ENCODE measurements at regions not wholly inside any gene's neighbourhood (a gene's known extent, or its start where the extent isn't known, plus 50 kb on each side); places are given as distances from the start of the nearest gene placed in this dataset.
"Not testable (repeated sequence)": the region's sequence is repeated elsewhere in the genome, so short reads cannot be mapped to it uniquely, and the experiment has no call there.

GRCh38 chr6:113006494-113006893 is 659.4 kb downstream of the RFPL4B start:
- no peak for DNase-seq

- no peak for DNase-seq
Observed at GRCh38 chr6:113009682-113010081, 662.6 kb downstream of the RFPL4B start.

- no peak for DNase-seq
Observed at GRCh38 chr6:113010196-113010989, 663.3 kb downstream of the RFPL4B start.

GRCh38 chr6:113011389-113011788 is 664.3 kb downstream of the RFPL4B start:
- DNase-seq = no peak

GRCh38 chr6:113011801-113012200 is 664.7 kb downstream of the RFPL4B start:
- DNase-seq = no peak

- DNase-seq = no peak
Observed at GRCh38 chr6:113015249-113015648, 668.1 kb downstream of the RFPL4B start.

- no peak for DNase-seq
Observed at GRCh38 chr6:113017353-113017752, 670.2 kb downstream of the RFPL4B start.

GRCh38 chr6:113018351-113019151 is 671.4 kb downstream of the RFPL4B start:
- DNase-seq = no peak

GRCh38 chr6:113019176-113019575 is 672.0 kb downstream of the RFPL4B start:
- DNase-seq = no peak

- DNase-seq = no peak
Observed at GRCh38 chr6:113027780-113028179, 680.6 kb downstream of the RFPL4B start.

- not testable (repeated sequence) for DNase-seq
Observed at GRCh38 chr6:113029161-113029560, 682.0 kb downstream of the RFPL4B start.

- no peak for DNase-seq
Observed at GRCh38 chr6:113031591-113032238, 684.6 kb downstream of the RFPL4B start.

- no peak for DNase-seq
Observed at GRCh38 chr6:113039005-113039404, 691.9 kb downstream of the RFPL4B start.

- no peak for DNase-seq
Observed at GRCh38 chr6:113047148-113047547, 700.0 kb downstream of the RFPL4B start.

GRCh38 chr6:113047932-113048331 is 700.8 kb downstream of the RFPL4B start:
- no peak for DNase-seq

GRCh38 chr6:113048741-113049140 is 701.6 kb downstream of the RFPL4B start:
- DNase-seq = no peak

- DNase-seq = no peak
Observed at GRCh38 chr6:113049190-113049589, 702.1 kb downstream of the RFPL4B start.

GRCh38 chr6:113050010-113050858 is 703.1 kb downstream of the RFPL4B start:
- no peak for DNase-seq

GRCh38 chr6:113050979-113051378 is 703.8 kb downstream of the RFPL4B start:
- DNase-seq = no peak

GRCh38 chr6:113052506-113052905 is 705.4 kb downstream of the RFPL4B start:
- no peak for DNase-seq

GRCh38 chr6:113055061-113055460 is 707.9 kb downstream of the RFPL4B start:
- DNase-seq = no peak

GRCh38 chr6:113055998-113056397 is 708.9 kb downstream of the RFPL4B start:
- no peak for DNase-seq
